Mesendoderm (in vitro differentiated cells): ENCODE measurements at regions not wholly inside any gene's neighbourhood (a gene's known extent, or its start where the extent isn't known, plus 50 kb on each side); places are given as distances from the start of the nearest gene placed in this dataset.

Experiments used
- DNase-seq: peaks from one replicate; pipeline ENCODE4 v3.0.0; 2013
- H2AK5ac ChIP-seq: 2 replicates; pipeline ENCODE4 v1.6.1; 2013; ENCODE audit warnings: low read length, inconsistent platforms
- H2BK120ac ChIP-seq: 2 replicates; pipeline ENCODE4 v1.6.1; 2013; ENCODE audit warnings: low read depth, mild to moderate bottlenecking, low read length, moderate library complexity, mixed read lengths
- H2BK15ac ChIP-seq: replicated peaks from 2 replicates; pipeline ENCODE4 v1.6.1; 2013; ENCODE audit warnings: low read depth, mild to moderate bottlenecking, moderate library complexity
- H2BK5ac ChIP-seq: 2 replicates; pipeline ENCODE4 v1.6.1; 2013; ENCODE audit warnings: low read length, inconsistent platforms
- H3K18ac ChIP-seq: 2 replicates; pipeline ENCODE4 v1.6.1; 2013; ENCODE audit warnings: mild to moderate bottlenecking, low read length, mixed read lengths
- H3K23ac ChIP-seq: one replicate; pipeline ENCODE4 v1.6.1; 2013; ENCODE audit warnings: low read length
- H3K27ac ChIP-seq: 2 replicates; pipeline ENCODE4 v1.5.1; 2013; ENCODE audit warnings: low read depth, mild to moderate bottlenecking, inconsistent platforms, low read length, moderate library complexity
- H3K27me3 ChIP-seq: 2 replicates; pipeline ENCODE4 v1.6.1; 2013; ENCODE audit warnings: low read length, control low read depth, mild to moderate bottlenecking, inconsistent platforms; ENCODE audit not compliant: insufficient read depth, poor library complexity
- H3K36me3 ChIP-seq: 2 replicates; pipeline ENCODE4 v1.6.1; 2013; ENCODE audit warnings: low read length, inconsistent platforms; ENCODE audit not compliant: control insufficient read depth, insufficient read depth
- H3K4ac ChIP-seq: one replicate; pipeline ENCODE4 v1.6.1; 2013; ENCODE audit warnings: low read depth, mild to moderate bottlenecking, low read length, moderate library complexity
- H3K4me1 ChIP-seq: 2 replicates; pipeline ENCODE4 v1.6.1; 2013; ENCODE audit warnings: low read depth, low read length, inconsistent platforms; ENCODE audit not compliant: control insufficient read depth
- H3K4me2 ChIP-seq: 2 replicates; pipeline ENCODE4 v1.6.1; 2013; ENCODE audit warnings: low read length
- H3K4me3 ChIP-seq: 2 replicates; pipeline ENCODE4 v1.5.1; 2013; ENCODE audit warnings: mild to moderate bottlenecking, low read length
- H3K56ac ChIP-seq: one replicate; pipeline ENCODE4 v1.6.1; 2013; ENCODE audit warnings: low read length
- H3K79me1 ChIP-seq: 2 replicates; pipeline ENCODE4 v1.6.1; 2013; ENCODE audit warnings: low read length, inconsistent platforms
- H3K79me2 ChIP-seq: 2 replicates; pipeline ENCODE4 v1.6.1; 2013; ENCODE audit warnings: mild to moderate bottlenecking, low read length; ENCODE audit not compliant: control insufficient read depth, insufficient read depth
- H3K9ac ChIP-seq: 2 replicates; pipeline ENCODE4 v1.6.1; 2013; ENCODE audit warnings: low read length, inconsistent platforms
- H4K5ac ChIP-seq: one replicate; pipeline ENCODE4 v1.6.1; 2013; ENCODE audit warnings: low read length
- H4K8ac ChIP-seq: one replicate; pipeline ENCODE4 v1.6.1; 2013; ENCODE audit warnings: low read depth, mild to moderate bottlenecking, control low read depth, low read length, moderate library complexity
- WGBS: extraction: QIAGEN DNeasy Blood & Tissue Kit; methylation state at CpG from one replicate; pipeline ENCODE4 v1.1.7; 2013; ENCODE audit warnings: low lambda C conversion rate, missing lambda C conversion rate; ENCODE audit not compliant: insufficient coverage; ENCODE audit errors: extremely low coverage; 5-methylcytosine and 5-hydroxymethylcytosine counted together

- peak; percentile 26 for DNase-seq
- Histone ChIP-seq H3K23ac (no peak overlapping the region), H3K79me1 (no peaks in the 10 kb centered on the region), H3K27me3 (no peaks in the 10 kb centered on the region), H3K4me1 (no peaks in the 10 kb centered on the region), H3K36me3 (no peaks in the 10 kb centered on the region), H2AK5ac (no peak overlapping the region), H2BK15ac (no peak overlapping the region), H2BK5ac (no peak overlapping the region), H3K4me2 (no peak overlapping the region), H2BK120ac (no peak overlapping the region), H3K79me2 (no peaks in the 10 kb centered on the region), H3K18ac (no peak overlapping the region), H4K5ac (no peak overlapping the region), H4K8ac (no peak overlapping the region), H3K27ac (no peak overlapping the region), H3K4ac (no peak overlapping the region), H3K9ac (no peak overlapping the region), H3K4me3 (no peak overlapping the region), H3K56ac (no peak overlapping the region)
Measured at GRCh38 chr9:22308177-22308576, 138.4 kb upstream of the DMRTA1 start.

- no peak overlapping the region for H3K4me3 ChIP-seq
- H3K4ac ChIP-seq, result no peak overlapping the region
- no peak overlapping the region for H3K4me2 ChIP-seq
- no peak overlapping the region for H4K5ac ChIP-seq
- H3K36me3 ChIP-seq, result no peaks in the 10 kb centered on the region
- no peak overlapping the region for H3K27ac ChIP-seq
- no peak overlapping the region for H2AK5ac ChIP-seq
- DNase-seq, result peak; percentile 2
- H3K9ac ChIP-seq, result no peak overlapping the region
- H2BK120ac ChIP-seq, result no peak overlapping the region
- no CpG with 5 or more reads among the region's 1 CpG for WGBS
- no peak overlapping the region for H3K56ac ChIP-seq
- H3K18ac ChIP-seq, result no peak overlapping the region
- no peak overlapping the region for H2BK5ac ChIP-seq
- H3K23ac ChIP-seq, result no peak overlapping the region
- no peak overlapping the region for H4K8ac ChIP-seq
- no peaks in the 10 kb centered on the region for H3K4me1 ChIP-seq
- H2BK15ac ChIP-seq, result no peak overlapping the region
- H3K79me1 ChIP-seq, result no peaks in the 10 kb centered on the region
- H3K27me3 ChIP-seq, result no peaks in the 10 kb centered on the region
- H3K79me2 ChIP-seq, result no peaks in the 10 kb centered on the region
Measured at GRCh38 chr9:22316645-22317044, 130.0 kb upstream of the DMRTA1 start.

- no peak overlapping the region for H4K8ac ChIP-seq
- H2BK15ac ChIP-seq, result no peak overlapping the region
- H3K79me2 ChIP-seq, result no peaks in the 10 kb centered on the region
- H3K36me3 ChIP-seq, result no peaks in the 10 kb centered on the region
- no peak overlapping the region for H3K18ac ChIP-seq
- H3K79me1 ChIP-seq, result no peaks in the 10 kb centered on the region
- no peak overlapping the region for H3K4me2 ChIP-seq
- H2BK120ac ChIP-seq, result no peak overlapping the region
- no peak overlapping the region for H4K5ac ChIP-seq
- no peak overlapping the region for H3K56ac ChIP-seq
- H3K4me3 ChIP-seq, result no peak overlapping the region
- H2AK5ac ChIP-seq, result no peak overlapping the region
- no peak overlapping the region for H3K23ac ChIP-seq
- no peak overlapping the region for H3K4ac ChIP-seq
- H3K27me3 ChIP-seq, result no peaks in the 10 kb centered on the region
- no peak overlapping the region for H3K27ac ChIP-seq
- H3K9ac ChIP-seq, result no peak overlapping the region
- H3K4me1 ChIP-seq, result no peaks in the 10 kb centered on the region
- DNase-seq, result no peak
- no peak overlapping the region for H2BK5ac ChIP-seq
Measured at GRCh38 chr9:22331533-22331932, 115.1 kb upstream of the DMRTA1 start.

- Histone ChIP-seq H2AK5ac (no peak overlapping the region), H3K4me3 (no peak overlapping the region), H3K4ac (no peak overlapping the region), H3K18ac (no peak overlapping the region), H3K9ac (no peak overlapping the region), H4K5ac (no peak overlapping the region), H2BK15ac (no peak overlapping the region), H3K27me3 (no peaks in the 10 kb centered on the region), H2BK120ac (no peak overlapping the region), H3K4me2 (no peak overlapping the region), H3K79me2 (no peaks in the 10 kb centered on the region), H3K56ac (no peak overlapping the region), H3K79me1 (no peaks in the 10 kb centered on the region), H3K36me3 (no peaks in the 10 kb centered on the region), H3K4me1 (no peaks in the 10 kb centered on the region), H4K8ac (no peak overlapping the region), H3K23ac (no peak overlapping the region), H3K27ac (no peak overlapping the region), H2BK5ac (no peak overlapping the region)
- DNase-seq, result no peak
- no CpG with 5 or more reads among the region's 1 CpG for WGBS
Measured at GRCh38 chr9:22332202-22332601, 114.4 kb upstream of the DMRTA1 start.

- no peaks in the 10 kb centered on the region for H3K4me1 ChIP-seq
- no peak overlapping the region for H3K56ac ChIP-seq
- H3K4me3 ChIP-seq, result no peak overlapping the region
- DNase-seq, result no peak
- no peak overlapping the region for H3K9ac ChIP-seq
- no peak overlapping the region for H2BK120ac ChIP-seq
- H3K18ac ChIP-seq, result no peak overlapping the region
- no CpG with 5 or more reads among the region's 1 CpG for WGBS
- H3K79me1 ChIP-seq, result no peaks in the 10 kb centered on the region
- no peak overlapping the region for H3K4ac ChIP-seq
- no peak overlapping the region for H2AK5ac ChIP-seq
- no peak overlapping the region for H3K4me2 ChIP-seq
- H3K36me3 ChIP-seq, result no peaks in the 10 kb centered on the region
- H3K27ac ChIP-seq, result no peak overlapping the region
- H4K8ac ChIP-seq, result no peak overlapping the region
- H3K79me2 ChIP-seq, result no peaks in the 10 kb centered on the region
- no peak overlapping the region for H3K23ac ChIP-seq
- no peak overlapping the region for H4K5ac ChIP-seq
- H3K27me3 ChIP-seq, result no peaks in the 10 kb centered on the region
- H2BK5ac ChIP-seq, result no peak overlapping the region
- no peak overlapping the region for H2BK15ac ChIP-seq
Measured at GRCh38 chr9:22337261-22337660, 109.4 kb upstream of the DMRTA1 start.

GRCh38 chr9:22342491-22343217 lies 104.0 kb upstream of the DMRTA1 start:
- H3K79me1 ChIP-seq, result no peaks in the 10 kb centered on the region
- peak; percentile 37 for DNase-seq
- H3K27me3 ChIP-seq, result no peaks in the 10 kb centered on the region
- H2BK15ac ChIP-seq, result no peak overlapping the region
- WGBS, result no CpG with 5 or more reads among the region's 3 CpGs
- no peak overlapping the region for H2AK5ac ChIP-seq
- H3K9ac ChIP-seq, result no peak overlapping the region
- H3K23ac ChIP-seq, result no peak overlapping the region
- H4K5ac ChIP-seq, result no peak overlapping the region
- H3K36me3 ChIP-seq, result no peaks in the 10 kb centered on the region
- no peak overlapping the region for H3K56ac ChIP-seq
- H2BK5ac ChIP-seq, result no peak overlapping the region
- no peak overlapping the region for H4K8ac ChIP-seq
- H3K4ac ChIP-seq, result peak overlapping the region; percentile 16
- H3K4me2 ChIP-seq, result no peak overlapping the region
- H3K27ac ChIP-seq, result no peak overlapping the region
- H3K4me1 ChIP-seq, result no peaks in the 10 kb centered on the region
- H3K4me3 ChIP-seq, result no peak overlapping the region
- H3K18ac ChIP-seq, result no peak overlapping the region
- no peak overlapping the region for H2BK120ac ChIP-seq
- H3K79me2 ChIP-seq, result no peaks in the 10 kb centered on the region
